OCI-LY3 (cell line): ENCODE measurements at regions not wholly inside any gene's neighbourhood (a gene's known extent, or its start where the extent isn't known, plus 50 kb on each side); places are given as distances from the start of the nearest gene placed in this dataset.
"Not testable (repeated sequence)": the region's sequence is repeated elsewhere in the genome, so short reads cannot be mapped to it uniquely, and the experiment has no call there.

Source experiments
- H2AFZ ChIP-seq: fragments of 200-600, 300-600 bp; shearing (Covaris generic); 2 replicates; pipeline ENCODE4 v1.6.0; 2014; ENCODE audit warnings: antibody characterized with exemption, low read depth, low read length
- H3K27ac ChIP-seq: fragments of 200-600, 300-600 bp; sonication (generic); 2 replicates; pipeline ENCODE4 v1.5.1; 2014; ENCODE audit warnings: mild to moderate bottlenecking, low read length, moderate library complexity, mixed read lengths
- H3K27me3 ChIP-seq: fragments of 200-600, 300-600 bp; sonication (generic); 2 replicates; pipeline ENCODE4 v1.6.1; 2014; ENCODE audit warnings: low read depth, low read length, mixed read lengths
- H3K36me3 ChIP-seq: fragments of 200-600, 300-600 bp; sonication (generic); replicated peaks from 2 replicates; pipeline ENCODE3; 2014; ENCODE audit warnings: low read depth, low read length, mixed read lengths
- H3K4me1 ChIP-seq: fragments of 300-600, 200-600 bp; sonication (generic); 2 replicates; pipeline ENCODE4 v1.6.1; 2014; ENCODE audit warnings: low read length, mixed read lengths
- H3K4me2 ChIP-seq: fragments of 200-600, 300-600 bp; sonication (generic); 2 replicates; pipeline ENCODE4 v1.6.1; 2014; ENCODE audit warnings: low read length, mixed read lengths
- H3K4me3 ChIP-seq: fragments of 300-600, 200-600 bp; sonication (generic); 2 replicates; pipeline ENCODE4 v1.5.1; 2014; ENCODE audit warnings: antibody characterized with exemption, mild to moderate bottlenecking, low read length, moderate library complexity
- H3K79me2 ChIP-seq: fragments of 300-600, 200-600 bp; shearing (Covaris generic); 2 replicates; pipeline ENCODE4 v1.6.1; 2014; ENCODE audit warnings: mild to moderate bottlenecking, low read length, mixed read lengths
- H3K9ac ChIP-seq: fragments of 300-600, 200-600 bp; shearing (Covaris generic); 2 replicates; pipeline ENCODE4 v1.6.0; 2014; ENCODE audit warnings: mild to moderate bottlenecking, low read length, moderate library complexity
- H3K9me3 ChIP-seq: fragments of 200-600, 300-600 bp; shearing (Covaris generic); 2 replicates; pipeline ENCODE4 v1.6.1; 2014; ENCODE audit warnings: low read length, mixed read lengths; ENCODE audit not compliant: insufficient read depth
- H4K20me1 ChIP-seq: fragments of 200-600, 300-600 bp; sonication (generic); 2 replicates; pipeline ENCODE4 v1.6.1; 2016; ENCODE audit warnings: low read length, mixed read lengths; ENCODE audit not compliant: insufficient read depth
- EZH2phosphoT487 ChIP-seq: fragments of 200-600 bp; shearing (Covaris generic); IDR thresholded peaks from 2 replicates; pipeline ENCODE4 v1.6.1; 2018; ENCODE audit warnings: antibody characterized with exemption, mixed run types, low read depth
- TF ChIP-seq, protein P1 (sequence below): fragments of 200-600, 300-600 bp; sonication (generic); IDR thresholded peaks from 2 replicates; pipeline ENCODE4 v1.5.1; 2014; ENCODE audit warnings: antibody characterized with exemption, low read length, low read depth

- Histone ChIP-seq H3K4me1 (peaks cover 10% of the 10 kb centered on the region), H3K36me3 (no peaks in the 10 kb centered on the region), H3K4me2 (no peak overlapping the region), H3K27me3 (no peaks in the 10 kb centered on the region), H4K20me1 (no peaks in the 10 kb centered on the region), H2AFZ (no peak overlapping the region), H3K4me3 (no peak overlapping the region), H3K79me2 (no peaks in the 10 kb centered on the region), H3K9me3 (no peaks in the 10 kb centered on the region), H3K9ac (no peak overlapping the region), H3K27ac (no peak overlapping the region)
- TF ChIP-seq EZH2phosphoT487, result no peak
- TF ChIP-seq, protein P1, sequence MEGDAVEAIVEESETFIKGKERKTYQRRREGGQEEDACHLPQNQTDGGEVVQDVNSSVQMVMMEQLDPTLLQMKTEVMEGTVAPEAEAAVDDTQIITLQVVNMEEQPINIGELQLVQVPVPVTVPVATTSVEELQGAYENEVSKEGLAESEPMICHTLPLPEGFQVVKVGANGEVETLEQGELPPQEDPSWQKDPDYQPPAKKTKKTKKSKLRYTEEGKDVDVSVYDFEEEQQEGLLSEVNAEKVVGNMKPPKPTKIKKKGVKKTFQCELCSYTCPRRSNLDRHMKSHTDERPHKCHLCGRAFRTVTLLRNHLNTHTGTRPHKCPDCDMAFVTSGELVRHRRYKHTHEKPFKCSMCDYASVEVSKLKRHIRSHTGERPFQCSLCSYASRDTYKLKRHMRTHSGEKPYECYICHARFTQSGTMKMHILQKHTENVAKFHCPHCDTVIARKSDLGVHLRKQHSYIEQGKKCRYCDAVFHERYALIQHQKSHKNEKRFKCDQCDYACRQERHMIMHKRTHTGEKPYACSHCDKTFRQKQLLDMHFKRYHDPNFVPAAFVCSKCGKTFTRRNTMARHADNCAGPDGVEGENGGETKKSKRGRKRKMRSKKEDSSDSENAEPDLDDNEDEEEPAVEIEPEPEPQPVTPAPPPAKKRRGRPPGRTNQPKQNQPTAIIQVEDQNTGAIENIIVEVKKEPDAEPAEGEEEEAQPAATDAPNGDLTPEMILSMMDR, result no peak
Measured at GRCh38 chr13:24931450-24932251, 164.3 kb upstream of the PABPC3 start.

DNA sequence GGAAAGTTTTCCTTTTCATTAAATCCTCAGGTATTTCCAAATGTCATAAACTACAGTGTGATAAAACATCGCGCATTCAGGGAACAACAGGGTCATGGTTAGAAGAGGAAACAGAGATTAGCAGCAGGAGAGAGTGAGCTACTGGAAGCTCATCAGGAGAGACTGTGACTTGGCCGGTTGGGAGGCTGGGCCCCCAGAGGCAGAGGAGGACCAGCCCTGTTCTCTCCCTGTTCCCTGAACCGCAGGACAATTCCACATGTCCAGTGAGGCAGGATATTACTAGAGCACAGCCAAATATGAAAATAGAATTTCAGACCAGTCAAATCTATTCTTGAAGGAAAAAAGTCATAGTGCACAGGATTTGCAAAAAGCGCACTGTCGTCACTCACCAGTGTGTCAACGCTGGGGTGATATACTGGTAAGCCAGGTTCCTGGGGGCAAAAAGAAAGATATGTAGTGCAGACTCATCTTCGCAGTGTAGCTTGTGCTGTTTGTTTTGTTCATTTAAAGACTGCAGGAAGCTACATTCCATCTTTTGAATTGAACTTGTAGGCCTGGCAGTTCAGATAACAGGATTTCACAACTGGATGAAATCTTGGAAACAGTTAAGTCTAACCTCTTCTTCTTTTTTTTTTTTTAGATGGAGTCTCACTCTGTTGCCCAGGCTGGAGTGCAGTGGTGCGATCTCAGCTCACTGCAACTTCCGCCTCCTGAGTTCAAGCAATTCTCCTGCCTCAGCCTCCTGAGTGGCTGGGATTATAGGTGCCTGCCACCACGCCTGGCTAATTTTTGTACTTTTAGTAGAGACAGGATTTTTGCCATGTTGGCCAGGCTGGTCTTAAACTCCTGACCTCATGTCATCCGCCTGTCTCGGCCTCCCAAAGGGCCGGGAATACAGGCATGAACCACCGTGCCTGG lies 162.6 kb upstream of the PABPC3 start:
- H3K4me3 ChIP-seq, H3K27ac ChIP-seq, H3K9ac ChIP-seq, H3K4me1 ChIP-seq, H3K27me3 ChIP-seq, H3K79me2 ChIP-seq, H3K4me2 ChIP-seq, H4K20me1 ChIP-seq, H3K36me3 ChIP-seq, H3K9me3 ChIP-seq, H2AFZ ChIP-seq: not testable (repeated sequence)

DNA sequence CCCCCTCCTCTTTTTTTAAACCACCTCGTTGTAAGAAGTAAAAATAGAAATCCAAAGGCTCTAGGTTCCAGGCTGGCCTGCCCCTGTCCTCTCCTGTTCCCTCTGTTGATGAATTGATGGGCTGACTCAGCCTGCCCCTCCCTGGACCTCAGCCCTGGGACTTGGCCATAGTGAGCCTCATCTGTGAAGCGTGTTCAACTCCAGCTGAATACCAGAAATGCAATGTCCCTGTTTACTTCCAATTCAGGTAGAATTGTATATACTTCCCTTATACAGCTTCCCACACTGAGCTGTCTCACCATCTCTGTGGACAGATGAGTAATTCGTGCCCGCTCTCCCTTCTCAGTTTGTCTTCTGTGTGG lies 161.9 kb upstream of the PABPC3 start:
- not testable (repeated sequence) for H4K20me1 ChIP-seq, H3K9ac ChIP-seq, H2AFZ ChIP-seq, H3K4me2 ChIP-seq, H3K4me3 ChIP-seq, H3K79me2 ChIP-seq, H3K27ac ChIP-seq, H3K4me1 ChIP-seq, H3K27me3 ChIP-seq, H3K9me3 ChIP-seq, H3K36me3 ChIP-seq

GRCh38 chr13:24938966-24939365 lies 157.0 kb upstream of the PABPC3 start:
- no peak for TF ChIP-seq EZH2phosphoT487
- TF ChIP-seq, protein P1, result no peak

DNA sequence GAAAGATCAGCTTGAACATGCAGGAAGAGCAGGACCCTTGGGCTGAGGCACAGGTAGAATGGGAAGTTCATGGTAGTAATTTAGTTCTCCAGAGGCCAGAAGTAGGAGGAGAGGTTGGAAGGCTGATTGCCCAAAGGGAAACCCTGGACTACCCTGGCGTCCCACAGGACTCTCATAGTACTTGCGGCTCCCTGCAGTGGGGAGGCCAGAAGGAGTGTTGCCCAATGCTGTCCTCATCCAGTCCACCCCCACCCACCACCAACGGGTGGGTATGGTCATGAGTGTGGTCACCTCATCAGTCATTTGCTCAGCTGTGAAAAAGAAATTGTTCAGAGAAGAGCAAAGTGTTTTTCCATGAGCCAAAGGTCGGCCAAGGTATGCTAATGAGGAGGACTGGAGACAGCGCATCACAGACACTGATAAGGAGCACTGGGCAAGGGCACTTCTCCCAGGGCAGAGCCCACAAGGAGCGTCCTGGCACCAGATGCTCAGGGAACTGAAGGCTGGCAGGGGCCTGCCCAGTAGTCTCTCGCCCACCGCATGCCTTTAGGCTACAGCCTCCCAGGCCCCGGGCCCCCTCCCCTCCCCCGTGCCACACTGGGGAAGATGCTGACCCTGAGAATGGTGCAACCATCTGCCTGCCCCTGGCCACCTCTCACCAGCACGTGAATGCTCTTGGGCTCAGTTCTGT lies 154.8 kb upstream of the PABPC3 start:
- not testable (repeated sequence) for H3K4me3 ChIP-seq, H3K9me3 ChIP-seq, H3K36me3 ChIP-seq, H3K4me2 ChIP-seq, H3K27ac ChIP-seq, H3K79me2 ChIP-seq, H3K4me1 ChIP-seq, H2AFZ ChIP-seq, H3K9ac ChIP-seq, H4K20me1 ChIP-seq
- H3K27me3 ChIP-seq, result peaks cover 20% of the 10 kb centered on the region

More at GRCh38 chr13:24938966-24939365, 157.0 kb upstream of the PABPC3 start:
- H3K36me3 ChIP-seq, result no peaks in the 10 kb centered on the region
- no peaks in the 10 kb centered on the region for H4K20me1 ChIP-seq
- no peak overlapping the region for H3K4me3 ChIP-seq
- no peaks in the 10 kb centered on the region for H3K9me3 ChIP-seq
- peaks cover 1% of the 10 kb centered on the region for H3K4me1 ChIP-seq
- no peaks in the 10 kb centered on the region for H3K79me2 ChIP-seq
- no peak overlapping the region for H3K9ac ChIP-seq
- no peak overlapping the region for H3K4me2 ChIP-seq
- no peak overlapping the region for H3K27ac ChIP-seq
- H2AFZ ChIP-seq, result no peak overlapping the region
- H3K27me3 ChIP-seq, result peaks cover 11% of the 10 kb centered on the region
